GM19240 (cell line): ENCODE measurements at regions not wholly inside any gene's neighbourhood (a gene's known extent, or its start where the extent isn't known, plus 50 kb on each side); places are given as distances from the start of the nearest gene placed in this dataset.

Experiments used
- DNase-seq: peaks from one replicate; pipeline ENCODE4 v3.0.0; 2011; ENCODE audit warnings: low spot score; ENCODE audit not compliant: insufficient read length

- DNase-seq, result peak; percentile 20
Measured at GRCh38 chr2:13006829-13007717, 290.3 kb downstream of the TRIB2 start.

- no peak for DNase-seq
Measured at GRCh38 chr2:13009027-13009642, 292.4 kb downstream of the TRIB2 start.

- DNase-seq, result no peak
Measured at GRCh38 chr2:13010283-13010682, 293.5 kb downstream of the TRIB2 start.

GRCh38 chr2:13014783-13015182 lies 298.0 kb downstream of the TRIB2 start:
- no peak for DNase-seq

- no peak for DNase-seq
Measured at GRCh38 chr2:13015532-13016320, 299.0 kb downstream of the TRIB2 start.

- no peak for DNase-seq
Measured at GRCh38 chr2:13018490-13018889, 301.8 kb downstream of the TRIB2 start.

GRCh38 chr2:13019781-13020180 lies 303.0 kb downstream of the TRIB2 start:
- no peak for DNase-seq

GRCh38 chr2:13020469-13020868 lies 303.7 kb downstream of the TRIB2 start:
- no peak for DNase-seq

- DNase-seq, result no peak
Measured at GRCh38 chr2:13021470-13021957, 304.8 kb downstream of the TRIB2 start.

- DNase-seq, result no peak
Measured at GRCh38 chr2:13030606-13031005, 313.9 kb downstream of the TRIB2 start.

- DNase-seq, result no peak
Measured at GRCh38 chr2:13034861-13035260, 318.1 kb downstream of the TRIB2 start.

- no peak for DNase-seq
Measured at GRCh38 chr2:13035866-13036265, 319.1 kb downstream of the TRIB2 start.

GRCh38 chr2:13040043-13040442 lies 323.3 kb downstream of the TRIB2 start:
- DNase-seq, result no peak

GRCh38 chr2:13046557-13047165 lies 329.9 kb downstream of the TRIB2 start:
- no peak for DNase-seq

- DNase-seq, result no peak
Measured at GRCh38 chr2:13050764-13051163, 334.0 kb downstream of the TRIB2 start.

- no peak for DNase-seq
Measured at GRCh38 chr2:13052547-13052946, 335.8 kb downstream of the TRIB2 start.

GRCh38 chr2:13056259-13056843 lies 339.6 kb downstream of the TRIB2 start:
- no peak for DNase-seq

GRCh38 chr2:13057671-13058070 lies 340.9 kb downstream of the TRIB2 start:
- no peak for DNase-seq

- no peak for DNase-seq
Measured at GRCh38 chr2:13066676-13067075, 349.9 kb downstream of the TRIB2 start.

GRCh38 chr2:13067508-13067907 lies 350.8 kb downstream of the TRIB2 start:
- no peak for DNase-seq

GRCh38 chr2:13089971-13090370 lies 373.2 kb downstream of the TRIB2 start:
- no peak for DNase-seq
